ENCODE measurements at regions not wholly inside any gene's neighbourhood (a gene's known extent, or its start where the extent isn't known, plus 50 kb on each side); places are given as distances from the start of the nearest gene placed in this dataset.

DNA sequence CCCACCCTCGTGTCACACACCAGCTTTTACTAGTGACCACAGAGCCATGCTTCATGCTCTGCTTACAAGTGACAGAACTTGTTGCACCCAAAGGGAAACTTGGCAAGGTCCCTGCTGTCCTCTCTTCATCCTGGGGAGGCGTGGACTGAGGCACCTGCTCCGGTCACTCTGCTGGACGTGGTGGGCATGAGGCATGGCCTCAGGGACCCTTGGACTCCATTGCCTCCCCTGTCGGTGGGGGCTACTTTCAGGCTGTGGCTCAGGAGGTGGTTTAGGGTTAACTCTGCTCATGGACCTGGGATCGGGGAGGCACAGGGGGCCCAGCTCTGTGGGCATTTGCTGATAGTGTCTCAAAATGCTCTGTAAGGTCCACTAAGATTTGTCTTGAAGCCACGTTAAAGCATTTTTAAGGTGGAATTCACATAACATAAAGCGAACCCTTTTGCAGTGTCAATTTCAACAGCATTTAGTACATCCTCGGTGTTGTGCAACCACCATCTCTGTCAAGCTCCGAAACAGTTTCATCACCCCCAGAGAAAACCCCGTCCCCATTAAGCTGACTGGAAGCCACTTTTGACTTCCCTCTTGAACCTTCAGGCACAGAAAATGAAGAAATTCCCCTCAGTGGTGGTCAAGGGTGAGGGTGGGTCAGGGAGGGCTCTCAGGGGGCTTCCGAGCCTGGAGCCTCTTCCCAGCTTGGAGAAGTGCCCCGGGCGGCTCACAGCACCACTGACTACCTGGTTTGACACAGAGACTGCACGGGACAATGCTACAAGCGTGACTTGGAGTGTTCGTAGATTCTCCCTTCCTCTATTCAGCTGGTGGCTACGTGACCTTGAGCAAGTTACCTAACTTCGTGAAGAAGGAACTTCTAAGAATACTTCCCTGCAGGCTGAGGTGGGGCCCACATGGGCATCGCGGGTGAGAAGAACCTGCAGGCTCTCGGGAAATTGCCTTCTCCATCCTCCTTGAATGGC lies 100.0 kb upstream of the HDAC4 start:
- TF ChIP-seq CTCF (conservative IDR thresholded peaks at IDR 0.05; ENCODE audit: low read depth in 2 of 2): no peak
- no peak for TF ChIP-seq POLR2AphosphoS5 (IDR thresholded peaks at IDR 0.05; ENCODE audit: low read depth)
- TF ChIP-seq REST (IDR thresholded peaks at IDR 0.05; ENCODE audit: unreplicated experiment): no peak
- TF ChIP-seq EZH2phosphoT487 (IDR thresholded peaks at IDR 0.05; ENCODE audit: unreplicated experiment): no peak
- no peak for TF ChIP-seq EZH2 (IDR thresholded peaks at IDR 0.05; ENCODE audit: low read depth, unreplicated experiment)
- TF ChIP-seq ZNF114 (CRISPR knock-in tag; IDR thresholded peaks at IDR 0.05): no peak
- no peak for TF ChIP-seq NANOG (IDR thresholded peaks at IDR 0.05; ENCODE audit: borderline replicate concordance)
- TF ChIP-seq JUNB (IDR thresholded peaks at IDR 0.05; ENCODE audit: unreplicated experiment): no peak
- no peak for TF ChIP-seq CREB1 (CRISPR knock-in tag; IDR thresholded peaks at IDR 0.05; ENCODE audit: low read depth)
- TF ChIP-seq, protein P1, sequence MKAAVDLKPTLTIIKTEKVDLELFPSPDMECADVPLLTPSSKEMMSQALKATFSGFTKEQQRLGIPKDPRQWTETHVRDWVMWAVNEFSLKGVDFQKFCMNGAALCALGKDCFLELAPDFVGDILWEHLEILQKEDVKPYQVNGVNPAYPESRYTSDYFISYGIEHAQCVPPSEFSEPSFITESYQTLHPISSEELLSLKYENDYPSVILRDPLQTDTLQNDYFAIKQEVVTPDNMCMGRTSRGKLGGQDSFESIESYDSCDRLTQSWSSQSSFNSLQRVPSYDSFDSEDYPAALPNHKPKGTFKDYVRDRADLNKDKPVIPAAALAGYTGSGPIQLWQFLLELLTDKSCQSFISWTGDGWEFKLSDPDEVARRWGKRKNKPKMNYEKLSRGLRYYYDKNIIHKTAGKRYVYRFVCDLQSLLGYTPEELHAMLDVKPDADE (IDR thresholded peaks at IDR 0.05): no peak
